GM23248 (cell line): ENCODE measurements at regions not wholly inside any gene's neighbourhood (a gene's known extent, or its start where the extent isn't known, plus 50 kb on each side); places are given as distances from the start of the nearest gene placed in this dataset.
"Not testable (repeated sequence)": the region's sequence is repeated elsewhere in the genome, so short reads cannot be mapped to it uniquely, and the experiment has no call there.

Source experiments
- DNase-seq: peaks from one replicate; pipeline ENCODE4 v3.0.0-alpha.2; 2015
- H2AFZ ChIP-seq: fragments of 200-600 bp; sonication (generic); 2 replicates; pipeline ENCODE4 v1.6.1; 2016; ENCODE audit warnings: antibody characterized with exemption
- H3F3A ChIP-seq: fragments of 200-600 bp; sonication (generic); 2 replicates; pipeline ENCODE4 v1.6.1; 2016; ENCODE audit warnings: mild to moderate bottlenecking, antibody characterized with exemption, mixed run types; ENCODE audit not compliant: insufficient read depth
- H3K27ac ChIP-seq: fragments of 200-600 bp; sonication (generic); 2 replicates; pipeline ENCODE4 v1.5.1; 2016; ENCODE audit warnings: mild to moderate bottlenecking
- H3K27me3 ChIP-seq: fragments of 200-600 bp; sonication (generic); replicated peaks from 2 replicates; pipeline ENCODE4 v1.6.1; 2016; ENCODE audit warnings: mild to moderate bottlenecking; ENCODE audit not compliant: insufficient read depth
- H3K36me3 ChIP-seq: fragments of 200-600 bp; sonication (generic); 2 replicates; pipeline ENCODE4 v1.6.1; 2016; ENCODE audit warnings: low read depth, mild to moderate bottlenecking
- H3K4me1 ChIP-seq: fragments of 200-600 bp; sonication (generic); 2 replicates; pipeline ENCODE4 v1.6.1; 2016; ENCODE audit warnings: mild to moderate bottlenecking; ENCODE audit not compliant: insufficient read depth
- H3K4me2 ChIP-seq: fragments of 200-600 bp; sonication (generic); one replicate; pipeline ENCODE4 v1.6.1; 2016; ENCODE audit warnings: mild to moderate bottlenecking; ENCODE audit not compliant: unreplicated experiment
- H3K4me3 ChIP-seq: fragments of 200-600 bp; sonication (generic); 2 replicates; pipeline ENCODE4 v1.5.1; 2016; ENCODE audit warnings: mild to moderate bottlenecking
- H3K79me2 ChIP-seq: fragments of 200-600 bp; sonication (generic); 2 replicates; pipeline ENCODE4 v1.6.1; 2016; ENCODE audit warnings: mild to moderate bottlenecking; ENCODE audit not compliant: insufficient read depth
- H3K9ac ChIP-seq: fragments of 200-600 bp; sonication (generic); 2 replicates; pipeline ENCODE4 v1.6.1; 2016; ENCODE audit warnings: mild to moderate bottlenecking
- H3K9me2 ChIP-seq: fragments of 200-600 bp; sonication (generic); 2 replicates; pipeline ENCODE4 v1.6.1; 2016; ENCODE audit warnings: mixed run types, mild to moderate bottlenecking, moderate library complexity; ENCODE audit not compliant: insufficient read depth
- H3K9me3 ChIP-seq: fragments of 200-600 bp; sonication (generic); one replicate; pipeline ENCODE4 v1.6.1; 2017; ENCODE audit warnings: low read depth
- H4K20me1 ChIP-seq: fragments of 200-600 bp; sonication (generic); 2 replicates; pipeline ENCODE4 v1.6.0; 2016; ENCODE audit not compliant: insufficient read depth
- EZH2 ChIP-seq: fragments of 200-600 bp; sonication (generic); IDR thresholded peaks from 2 replicates; pipeline ENCODE4 v1.6.1; 2018; ENCODE audit warnings: antibody characterized with exemption, mild to moderate bottlenecking; ENCODE audit not compliant: insufficient read depth, poor library complexity, severe bottlenecking
- EZH2phosphoT487 ChIP-seq: fragments of 200-600 bp; sonication (generic); IDR thresholded peaks from 2 replicates; pipeline ENCODE4 v1.6.1; 2018; ENCODE audit warnings: antibody characterized with exemption, moderate library complexity, mild to moderate bottlenecking, low read depth; ENCODE audit not compliant: insufficient read depth
- WGBS, 2 experiments: methylation state at CpG; one replicate each; pipeline ENCODE4 v1.1.6; 2015 to 2017; ENCODE audit warnings: low lambda C conversion rate in 2 of 2, low coverage in 1 of 2; ENCODE audit errors: missing lambda C conversion rate in 2 of 2; 5-methylcytosine and 5-hydroxymethylcytosine counted together
- in situ Hi-C: fragments of 300-500 bp; cut with MboI; formaldehyde crosslinking; loops from 2 replicates; pipeline ENCODE4 v1.15.0; 2020

- WGBS, 2 experiments, result 86% methylated on average over 3 of the region's 3 CpGs
- DNase-seq, result no peak
- Histone ChIP-seq H4K20me1 (no peaks in the 10 kb centered on the region), H3K4me1 (no peaks in the 10 kb centered on the region), H3K4me3 (no peak overlapping the region), H3K27ac (no peak overlapping the region), H3K27me3 (peaks cover 10% of the 10 kb centered on the region; the same call in 1 of the 2 replicates), H3K4me2 (no peak overlapping the region), H3K79me2 (no peaks in the 10 kb centered on the region), H3K36me3 (no peaks in the 10 kb centered on the region), H3K9me2 (no peaks in the 10 kb centered on the region), H3F3A (no peaks in the 10 kb centered on the region), H3K9me3 (no peaks in the 10 kb centered on the region), H2AFZ (no peak overlapping the region), H3K9ac (no peak overlapping the region)
- TF ChIP-seq EZH2 (no peak), EZH2phosphoT487 (no peak)
- in situ Hi-C loops, result no loop called here
Observed at GRCh38 chr2:205867371-205867770, 185.1 kb downstream of the NRP2 start.

- no peaks in the 10 kb centered on the region for H4K20me1 ChIP-seq
- H3F3A ChIP-seq, result no peaks in the 10 kb centered on the region
- no peaks in the 10 kb centered on the region for H3K79me2 ChIP-seq
- TF ChIP-seq EZH2, result no peak
- TF ChIP-seq EZH2phosphoT487, result no peak
- peaks cover 16% of the 10 kb centered on the region; the same call in 1 of the 2 replicates for H3K27me3 ChIP-seq
- H3K4me1 ChIP-seq, result no peaks in the 10 kb centered on the region
- H3K4me2 ChIP-seq, result no peak overlapping the region
- H3K9me2 ChIP-seq, result no peaks in the 10 kb centered on the region
- no peaks in the 10 kb centered on the region for H3K36me3 ChIP-seq
- in situ Hi-C loops, result no loop called here
- no peak overlapping the region for H3K9ac ChIP-seq
- H3K4me3 ChIP-seq, result no peak overlapping the region
- no peak overlapping the region for H3K27ac ChIP-seq
- no peaks in the 10 kb centered on the region for H3K9me3 ChIP-seq
- no peak overlapping the region for H2AFZ ChIP-seq
- peak; percentile 22 for DNase-seq
- WGBS, 2 experiments, result 55 to 59% methylated on average over 7 of the region's 7 CpGs
Observed at GRCh38 chr2:205865905-205866441, 183.7 kb downstream of the NRP2 start.

- Histone ChIP-seq H3K9me3 (no peaks in the 10 kb centered on the region), H3K4me2 (no peak overlapping the region), H4K20me1 (no peaks in the 10 kb centered on the region), H3K4me1 (no peaks in the 10 kb centered on the region), H3K79me2 (no peaks in the 10 kb centered on the region), H3K27ac (no peak overlapping the region), H3F3A (no peaks in the 10 kb centered on the region), H2AFZ (no peak overlapping the region), H3K4me3 (no peak overlapping the region), H3K27me3 (peaks cover 22% of the 10 kb centered on the region), H3K9ac (no peak overlapping the region), H3K9me2 (no peaks in the 10 kb centered on the region), H3K36me3 (no peaks in the 10 kb centered on the region)
- in situ Hi-C loops, result no loop called here
- WGBS, 2 experiments, result 73 to 77% methylated on average over 3 of the region's 3 CpGs
- no peak for DNase-seq
- TF ChIP-seq EZH2phosphoT487 (no peak), EZH2 (no peak)
Observed at GRCh38 chr2:205865056-205865455, 182.8 kb downstream of the NRP2 start.

- TF ChIP-seq EZH2phosphoT487 (no peak), EZH2 (no peak)
- 71 to 82% methylated on average over 1 of the region's 1 CpG for WGBS, 2 experiments
- H3K9me2 ChIP-seq, result no peaks in the 10 kb centered on the region
- no peak overlapping the region for H3K27ac ChIP-seq
- DNase-seq, result no peak
- no peaks in the 10 kb centered on the region for H3F3A ChIP-seq
- H3K79me2 ChIP-seq, result no peaks in the 10 kb centered on the region
- in situ Hi-C loops, result no loop called here
- no peaks in the 10 kb centered on the region for H4K20me1 ChIP-seq
- no peak overlapping the region for H3K9ac ChIP-seq
- H3K9me3 ChIP-seq, result no peaks in the 10 kb centered on the region
- no peaks in the 10 kb centered on the region for H3K36me3 ChIP-seq
- no peak overlapping the region for H2AFZ ChIP-seq
- no peaks in the 10 kb centered on the region for H3K4me1 ChIP-seq
- H3K4me2 ChIP-seq, result no peak overlapping the region
- peaks cover 24% of the 10 kb centered on the region for H3K27me3 ChIP-seq
- H3K4me3 ChIP-seq, result no peak overlapping the region
Observed at GRCh38 chr2:205864491-205864890, 182.2 kb downstream of the NRP2 start.

- DNase-seq, H3K27ac ChIP-seq, H3K9me3 ChIP-seq, H3K4me2 ChIP-seq, H3K9ac ChIP-seq, H3K4me3 ChIP-seq, H3K9me2 ChIP-seq, H3F3A ChIP-seq, H2AFZ ChIP-seq, H3K79me2 ChIP-seq, in situ Hi-C loops, H4K20me1 ChIP-seq, H3K36me3 ChIP-seq: not testable (repeated sequence)
- Histone ChIP-seq H3K27me3 (peaks cover 31% of the 10 kb centered on the region), H3K4me1 (peaks cover 11% of the 10 kb centered on the region)
- WGBS, 2 experiments, result 92 to 94% methylated on average over 4 of the region's 4 CpGs
Observed at GRCh38 chr2:205862761-205863160, 180.5 kb downstream of the NRP2 start.
